PC-9 (cell line): ENCODE measurements at regions not wholly inside any gene's neighbourhood (a gene's known extent, or its start where the extent isn't known, plus 50 kb on each side); places are given as distances from the start of the nearest gene placed in this dataset.

Experiments used
- CTCF ChIP-seq: fragments of 200-600 bp; sonication (generic); conservative IDR thresholded peaks from 2 replicates; pipeline ENCODE4 v1.6.1; 2017; ENCODE audit warnings: mixed run types, antibody characterized with exemption, mild to moderate bottlenecking, moderate library complexity
- EZH2 ChIP-seq: fragments of 200-600 bp; sonication (generic); IDR thresholded peaks from 2 replicates; pipeline ENCODE4 v1.8.0; 2017; ENCODE audit warnings: antibody characterized with exemption, low read depth

DNA sequence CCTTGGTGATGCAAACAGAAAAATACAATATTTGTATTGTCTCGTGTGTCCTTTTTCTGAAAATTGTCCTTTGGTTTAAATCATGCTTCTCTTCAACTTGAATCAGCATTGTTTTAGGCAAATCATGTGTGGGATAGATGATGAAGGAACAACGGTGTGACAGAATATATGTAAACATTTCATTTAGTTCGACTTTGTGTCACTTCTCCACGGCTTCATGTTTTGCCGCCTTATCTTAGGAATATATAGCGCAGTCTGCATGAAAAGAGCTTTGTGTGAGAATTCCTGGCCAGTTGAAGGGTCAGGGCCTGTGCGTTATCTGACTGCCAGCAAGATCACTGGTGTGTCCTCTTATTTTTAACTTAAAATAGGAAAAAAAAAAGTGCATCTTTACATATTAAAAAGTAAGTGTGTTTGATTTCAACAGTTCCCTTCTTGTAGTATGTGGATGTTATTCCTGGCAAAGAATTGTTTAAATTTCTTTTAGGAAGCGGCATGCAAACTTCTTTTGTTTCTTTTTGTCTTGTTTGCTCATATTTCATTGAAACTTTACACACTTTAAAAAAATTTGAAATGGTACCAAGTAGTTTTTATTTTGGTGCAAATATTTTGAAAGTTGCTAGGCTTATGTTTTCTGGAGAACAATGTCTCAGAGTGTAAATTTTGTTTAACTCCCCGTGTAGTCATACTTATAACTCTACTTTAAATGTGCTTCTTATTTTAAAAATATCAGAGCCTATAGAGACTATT is 465.2 kb downstream of the USP25 start:
- no peak for TF ChIP-seq CTCF
- no peak for TF ChIP-seq EZH2
